Peyer's patch (tissue), 4 donors: ENCODE measurements at regions not wholly inside any gene's neighbourhood (a gene's known extent, or its start where the extent isn't known, plus 50 kb on each side); places are given as distances from the start of the nearest gene placed in this dataset.

Experiments used
- DNase-seq, 3 donors: peaks; one replicate each; pipeline ENCODE4 v3.0.0-alpha.2; 2017 to 2019
- H3K27ac ChIP-seq, 4 donors: fragments of 200-600 bp; sonication (generic); one replicate each; pipeline ENCODE4 v1.5.1; 2016 to 2019
- H3K27me3 ChIP-seq, 2 donors: fragments of 200-600 bp; sonication (generic); one replicate each; pipeline ENCODE4 v1.5.1; 2019
- H3K36me3 ChIP-seq, 3 donors: fragments of 200-600 bp; sonication (generic); one replicate each; pipeline ENCODE4 v1.5.1; 2016 to 2019
- H3K4me1 ChIP-seq, 4 donors: fragments of 200-600 bp; sonication (generic); one replicate each; pipeline ENCODE4 v1.5.1; 2016 to 2019
- H3K4me3 ChIP-seq, 4 donors: fragments of 200-600 bp; sonication (generic); 1 replicate in 3 of 4; 2 replicates in 1 of 4; pipeline ENCODE4 v1.5.1; 2016 to 2019; ENCODE audit warnings: mild to moderate bottlenecking in 1 of 4
- H3K9me3 ChIP-seq, 4 donors: fragments of 200-600 bp; sonication (generic); one replicate each; pipeline ENCODE4 v1.5.1; 2016 to 2019; ENCODE audit warnings: mild to moderate bottlenecking in 1 of 4
- POLR2A ChIP-seq, 2 donors: fragments of 450-650 bp; IDR thresholded peaks; one replicate each; pipeline ENCODE4 v1.5.1; 2017; ENCODE audit warnings: antibody characterized with exemption in 2 of 2, mild to moderate bottlenecking in 2 of 2, moderate library complexity in 2 of 2
- TF ChIP-seq, protein P1 (sequence below), 6 experiments: fragments of 450-650 bp in 4 of 6; fragments of 200-600 bp in 2 of 6; sonication (generic) in 1 of 6; IDR thresholded peaks; one replicate each; pipeline ENCODE4 v1.5.1; 2017 to 2019; ENCODE audit warnings: antibody characterized with exemption in 6 of 6, mild to moderate bottlenecking in 3 of 6, moderate library complexity in 1 of 6

DNA sequence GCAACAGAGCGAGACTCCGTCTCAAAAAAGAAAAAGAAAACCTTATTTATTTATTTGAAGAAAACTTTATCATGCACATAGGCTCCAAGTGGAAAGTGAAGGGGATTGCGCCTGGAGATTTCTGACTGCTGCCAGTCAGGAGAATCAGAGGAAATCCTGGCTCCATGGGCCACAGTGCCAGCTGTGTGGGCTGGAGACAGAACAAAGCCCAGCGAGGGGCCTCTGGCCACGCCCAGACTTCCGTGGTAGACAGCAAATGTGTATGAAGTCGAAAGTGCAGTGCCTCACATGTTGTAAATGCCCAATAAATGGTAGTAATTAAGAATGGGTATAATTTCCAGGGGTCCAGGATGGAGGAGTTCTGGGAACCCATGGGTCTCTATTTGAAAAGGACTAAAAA lies 75.8 kb upstream of the WWC1 start:
- TF ChIP-seq, protein P1, sequence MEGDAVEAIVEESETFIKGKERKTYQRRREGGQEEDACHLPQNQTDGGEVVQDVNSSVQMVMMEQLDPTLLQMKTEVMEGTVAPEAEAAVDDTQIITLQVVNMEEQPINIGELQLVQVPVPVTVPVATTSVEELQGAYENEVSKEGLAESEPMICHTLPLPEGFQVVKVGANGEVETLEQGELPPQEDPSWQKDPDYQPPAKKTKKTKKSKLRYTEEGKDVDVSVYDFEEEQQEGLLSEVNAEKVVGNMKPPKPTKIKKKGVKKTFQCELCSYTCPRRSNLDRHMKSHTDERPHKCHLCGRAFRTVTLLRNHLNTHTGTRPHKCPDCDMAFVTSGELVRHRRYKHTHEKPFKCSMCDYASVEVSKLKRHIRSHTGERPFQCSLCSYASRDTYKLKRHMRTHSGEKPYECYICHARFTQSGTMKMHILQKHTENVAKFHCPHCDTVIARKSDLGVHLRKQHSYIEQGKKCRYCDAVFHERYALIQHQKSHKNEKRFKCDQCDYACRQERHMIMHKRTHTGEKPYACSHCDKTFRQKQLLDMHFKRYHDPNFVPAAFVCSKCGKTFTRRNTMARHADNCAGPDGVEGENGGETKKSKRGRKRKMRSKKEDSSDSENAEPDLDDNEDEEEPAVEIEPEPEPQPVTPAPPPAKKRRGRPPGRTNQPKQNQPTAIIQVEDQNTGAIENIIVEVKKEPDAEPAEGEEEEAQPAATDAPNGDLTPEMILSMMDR (IDR thresholded peaks at IDR 0.05): no peak
- no peak for TF ChIP-seq POLR2A (IDR thresholded peaks at IDR 0.05)
- Histone ChIP-seq H3K36me3 (no peaks in the 10 kb centered on the region), H3K27me3 (no peaks in the 10 kb centered on the region), H3K9me3 (no peaks in the 10 kb centered on the region), H3K4me3 (no peak overlapping the region), H3K27ac (no peak overlapping the region), H3K4me1 (no peaks in the 10 kb centered on the region)
- DNase-seq: no peak

DNA sequence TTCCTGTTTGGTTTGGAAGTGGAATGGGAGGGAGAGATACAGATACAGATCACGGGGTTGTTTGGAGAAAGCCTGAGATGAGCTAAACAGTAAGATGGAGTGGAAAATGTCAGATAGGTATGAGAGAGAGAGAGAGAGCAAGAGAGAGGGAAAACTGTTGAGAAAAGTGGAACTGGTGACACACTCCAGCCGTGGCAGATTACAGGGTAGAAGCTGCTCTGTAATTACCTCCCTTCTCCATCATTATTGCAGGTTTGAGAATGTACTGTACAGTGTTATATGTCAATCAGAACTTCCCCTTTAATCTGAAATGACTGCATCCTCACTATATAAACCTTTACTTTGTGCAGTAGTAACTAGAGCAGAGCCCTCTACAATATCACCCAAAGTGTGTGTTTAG lies 74.5 kb upstream of the WWC1 start:
- no peak for TF ChIP-seq POLR2A (IDR thresholded peaks at IDR 0.05)
- TF ChIP-seq, protein P1 (IDR thresholded peaks at IDR 0.05): no peak
- H3K36me3 ChIP-seq: no peaks in the 10 kb centered on the region
- no peak for DNase-seq
- H3K9me3 ChIP-seq: no peaks in the 10 kb centered on the region
- no peak overlapping the region for H3K27ac ChIP-seq
- H3K4me1 ChIP-seq: no peaks in the 10 kb centered on the region
- H3K4me3 ChIP-seq: no peak overlapping the region
- H3K27me3 ChIP-seq: no peaks in the 10 kb centered on the region

DNA sequence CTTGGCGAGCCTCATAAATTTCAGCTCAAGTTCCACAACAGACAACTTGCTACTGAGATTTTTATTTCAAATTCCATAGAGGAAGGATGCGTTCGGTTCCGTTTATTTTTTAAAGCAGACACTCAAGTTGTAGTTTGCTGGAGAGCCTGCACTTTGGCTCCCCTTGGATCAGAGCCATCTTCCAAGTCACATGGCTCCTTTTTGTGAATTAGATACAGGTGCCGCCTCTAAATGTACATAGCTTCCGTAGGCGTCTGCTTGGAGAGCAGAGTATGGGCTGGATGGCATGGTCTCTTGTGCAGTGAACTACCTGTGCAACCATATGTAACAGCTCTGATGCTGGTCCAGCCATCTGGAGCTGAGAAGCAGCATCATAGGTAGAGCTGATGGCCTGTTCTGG lies 73.9 kb upstream of the WWC1 start:
- Histone ChIP-seq H3K4me3 (no peak overlapping the region), H3K36me3 (no peaks in the 10 kb centered on the region)

DNA sequence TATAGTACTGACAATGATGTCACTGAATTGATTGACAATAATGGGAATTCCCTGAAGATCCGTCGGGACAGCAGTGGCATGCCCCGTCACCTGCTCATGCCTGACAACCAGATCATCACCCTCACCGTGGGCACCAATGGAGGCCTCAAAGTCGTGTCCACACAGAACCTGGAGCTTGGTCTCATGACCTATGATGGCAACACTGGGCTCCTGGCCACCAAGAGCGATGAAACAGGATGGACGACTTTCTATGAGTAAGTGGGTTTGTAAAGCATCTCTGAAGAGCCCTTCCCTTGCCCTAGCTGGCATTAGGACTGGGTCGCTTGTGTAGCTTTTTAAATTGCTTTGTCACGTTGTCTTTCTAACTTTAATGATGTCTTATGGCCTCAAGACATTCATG lies 72.7 kb upstream of the WWC1 start:
- Histone ChIP-seq H3K36me3 (no peaks in the 10 kb centered on the region), H3K4me1 (no peaks in the 10 kb centered on the region), H3K9me3 (no peaks in the 10 kb centered on the region), H3K4me3 (no peak overlapping the region), H3K27me3 (no peaks in the 10 kb centered on the region), H3K27ac (no peak overlapping the region)
- TF ChIP-seq, protein P1 (IDR thresholded peaks at IDR 0.05): no peak
- TF ChIP-seq POLR2A (IDR thresholded peaks at IDR 0.05): no peak
- no peak for DNase-seq

More for the DNA sequence above, 73.9 kb upstream of the WWC1 start:
- no peaks in the 10 kb centered on the region for H3K9me3 ChIP-seq
- no peak overlapping the region for H3K27ac ChIP-seq
- no peaks in the 10 kb centered on the region for H3K27me3 ChIP-seq
- no peak for DNase-seq
- no peak for TF ChIP-seq POLR2A (IDR thresholded peaks at IDR 0.05)
- TF ChIP-seq, protein P1 (IDR thresholded peaks at IDR 0.05): no peak
- no peaks in the 10 kb centered on the region for H3K4me1 ChIP-seq

DNA sequence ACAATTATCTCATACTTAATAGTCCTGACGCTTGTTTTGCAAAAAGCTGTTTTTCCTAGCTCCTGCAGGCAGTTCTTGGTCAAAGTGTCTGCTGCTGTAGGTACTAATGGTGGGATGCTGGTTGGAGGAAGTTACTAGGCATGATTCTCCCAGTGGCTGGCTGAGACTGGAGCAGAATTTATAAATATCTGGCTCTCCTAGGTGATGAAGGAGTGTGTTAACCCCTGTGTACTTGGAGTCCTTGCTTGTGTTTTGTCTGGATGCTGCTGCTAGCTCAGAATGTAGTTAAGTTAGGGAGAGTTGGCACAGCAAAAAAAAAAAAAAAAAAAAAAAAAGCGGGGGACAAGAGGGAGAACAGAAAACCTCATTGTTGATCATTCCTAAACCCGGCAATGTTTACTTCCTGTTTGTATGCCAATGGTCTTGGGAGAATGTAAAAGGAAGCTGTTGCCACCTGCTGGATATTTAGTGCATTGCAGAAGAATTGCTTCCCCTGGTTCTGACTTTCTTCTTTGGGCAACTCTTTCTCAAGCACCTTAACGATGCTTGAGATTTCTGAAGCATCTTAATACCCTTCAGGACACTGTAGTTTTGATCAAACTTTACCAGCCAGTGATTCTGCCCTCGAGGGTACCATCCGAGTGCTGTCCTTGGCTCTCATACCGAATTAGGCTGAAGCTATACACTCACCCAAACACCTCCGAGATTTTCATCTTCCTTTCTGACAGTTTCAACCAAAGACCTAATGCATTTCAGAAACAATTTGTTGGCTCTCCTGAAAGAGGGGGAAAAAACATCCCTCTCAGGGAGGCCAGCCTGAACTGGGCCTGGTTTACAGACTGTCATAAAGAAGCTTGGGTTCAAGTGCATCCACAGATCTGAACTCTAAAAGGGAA lies 71.7 kb upstream of the WWC1 start:
- Histone ChIP-seq H3K27ac (no peak overlapping the region), H3K9me3 (no peaks in the 10 kb centered on the region), H3K4me1 (no peaks in the 10 kb centered on the region), H3K36me3 (no peaks in the 10 kb centered on the region), H3K4me3 (no peak overlapping the region), H3K27me3 (no peaks in the 10 kb centered on the region)
- DNase-seq: peak in 2 of 3 donors; percentile 17 to 68
- no peak for TF ChIP-seq POLR2A (IDR thresholded peaks at IDR 0.05)
- TF ChIP-seq, protein P1 (IDR thresholded peaks at IDR 0.05): peak; percentile 59 to 97 (median 93)
